ENCODE measurements at regions not wholly inside any gene's neighbourhood (a gene's known extent, or its start where the extent isn't known, plus 50 kb on each side); places are given as distances from the start of the nearest gene placed in this dataset.

DNA sequence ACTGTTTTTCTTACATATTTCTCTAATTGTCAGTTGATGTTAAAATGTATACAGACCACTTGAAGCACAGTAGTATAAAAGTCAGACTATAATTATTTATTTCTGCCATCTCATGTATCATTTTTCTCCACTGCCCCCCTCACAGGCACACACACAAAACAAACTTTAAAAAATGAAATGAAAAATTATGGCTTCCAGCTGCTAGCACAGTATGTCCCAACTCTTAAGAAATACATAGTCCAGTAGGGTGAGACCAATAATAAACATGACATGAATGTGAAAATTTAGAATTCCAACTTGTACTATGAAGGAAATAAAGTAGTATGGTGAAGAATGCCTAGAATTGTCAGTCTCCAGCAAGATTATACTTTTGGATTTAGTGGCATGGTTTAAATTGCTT, 1247.9 kb downstream of the JRKL start:
- TF ChIP-seq, protein P1, sequence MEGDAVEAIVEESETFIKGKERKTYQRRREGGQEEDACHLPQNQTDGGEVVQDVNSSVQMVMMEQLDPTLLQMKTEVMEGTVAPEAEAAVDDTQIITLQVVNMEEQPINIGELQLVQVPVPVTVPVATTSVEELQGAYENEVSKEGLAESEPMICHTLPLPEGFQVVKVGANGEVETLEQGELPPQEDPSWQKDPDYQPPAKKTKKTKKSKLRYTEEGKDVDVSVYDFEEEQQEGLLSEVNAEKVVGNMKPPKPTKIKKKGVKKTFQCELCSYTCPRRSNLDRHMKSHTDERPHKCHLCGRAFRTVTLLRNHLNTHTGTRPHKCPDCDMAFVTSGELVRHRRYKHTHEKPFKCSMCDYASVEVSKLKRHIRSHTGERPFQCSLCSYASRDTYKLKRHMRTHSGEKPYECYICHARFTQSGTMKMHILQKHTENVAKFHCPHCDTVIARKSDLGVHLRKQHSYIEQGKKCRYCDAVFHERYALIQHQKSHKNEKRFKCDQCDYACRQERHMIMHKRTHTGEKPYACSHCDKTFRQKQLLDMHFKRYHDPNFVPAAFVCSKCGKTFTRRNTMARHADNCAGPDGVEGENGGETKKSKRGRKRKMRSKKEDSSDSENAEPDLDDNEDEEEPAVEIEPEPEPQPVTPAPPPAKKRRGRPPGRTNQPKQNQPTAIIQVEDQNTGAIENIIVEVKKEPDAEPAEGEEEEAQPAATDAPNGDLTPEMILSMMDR (IDR thresholded peaks at IDR 0.05; ENCODE audit: low read depth, low read length): no peak
- no peak for DNase-seq (ENCODE audit: extremely low read depth, low read depth)

DNA sequence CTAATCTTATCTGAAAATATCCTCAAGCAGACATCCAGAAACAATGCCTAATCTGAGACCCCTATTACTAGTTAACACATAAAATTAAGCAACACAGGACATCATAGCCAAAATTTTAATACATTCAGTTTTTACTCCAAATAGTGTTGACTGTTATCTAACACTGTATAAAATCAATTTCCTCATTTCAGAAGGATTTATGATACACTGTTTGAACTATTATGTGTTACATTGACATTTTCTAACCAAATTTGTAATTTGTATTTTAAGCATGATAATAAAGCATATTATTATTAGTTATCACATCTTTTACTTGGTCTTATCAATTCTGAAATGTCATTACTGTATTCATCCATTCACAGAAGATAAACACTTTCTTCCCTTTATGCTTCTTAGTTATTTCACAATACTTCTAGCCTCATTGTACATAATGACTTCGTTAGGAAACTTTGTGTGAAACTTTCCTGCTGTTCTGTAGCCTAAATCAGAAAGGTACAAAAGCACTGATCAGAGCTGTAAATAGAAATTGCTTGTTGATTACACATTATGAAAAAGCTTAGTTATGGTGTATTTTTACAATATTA, 1248.9 kb downstream of the JRKL start:
- no peak for DNase-seq (ENCODE audit: extremely low read depth, low read depth)
- TF ChIP-seq, protein P1 (IDR thresholded peaks at IDR 0.05; ENCODE audit: low read depth, low read length): no peak

DNA sequence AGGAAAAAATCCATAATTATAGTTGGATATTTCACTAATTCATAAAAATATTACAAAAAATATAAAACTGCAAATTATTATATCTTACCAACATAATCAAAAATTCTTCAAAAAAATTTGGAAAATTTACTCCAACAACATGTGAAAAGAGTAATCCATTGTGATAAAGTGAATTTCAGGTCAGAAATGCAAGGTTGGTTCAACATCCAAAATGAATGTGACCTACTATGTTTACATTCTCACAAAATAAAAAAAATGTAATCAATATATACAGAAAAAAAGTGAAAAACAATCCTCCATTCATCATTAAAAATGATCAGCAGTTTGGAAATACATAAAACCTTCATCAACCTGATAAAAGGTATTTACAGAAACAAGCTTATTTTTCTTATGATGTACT, 1252.2 kb downstream of the JRKL start:
- TF ChIP-seq, protein P1 (IDR thresholded peaks at IDR 0.05; ENCODE audit: low read depth, low read length): no peak
- DNase-seq (ENCODE audit: extremely low read depth, low read depth): no peak

DNA sequence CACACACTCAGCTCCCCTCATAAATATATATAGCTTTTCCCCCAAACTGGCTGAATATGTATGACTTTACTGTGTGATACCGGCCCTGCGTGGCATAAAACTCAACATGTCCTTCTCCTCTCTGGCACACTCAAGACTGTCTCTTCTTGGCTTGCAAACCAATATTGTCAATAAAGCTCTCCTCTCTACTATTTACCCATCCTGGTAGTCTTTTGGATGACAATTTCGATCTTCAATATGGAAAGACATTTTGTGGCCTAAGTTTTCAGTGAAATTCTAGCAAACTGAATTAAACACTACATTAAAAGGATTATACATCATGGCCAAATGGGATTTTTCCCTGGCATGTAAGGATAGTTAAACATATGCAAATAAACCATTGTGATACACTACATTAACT, 1255.9 kb downstream of the JRKL start:
- DNase-seq (ENCODE audit: extremely low read depth, low read depth): no peak
- TF ChIP-seq, protein P1 (IDR thresholded peaks at IDR 0.05; ENCODE audit: low read depth, low read length): no peak

DNA sequence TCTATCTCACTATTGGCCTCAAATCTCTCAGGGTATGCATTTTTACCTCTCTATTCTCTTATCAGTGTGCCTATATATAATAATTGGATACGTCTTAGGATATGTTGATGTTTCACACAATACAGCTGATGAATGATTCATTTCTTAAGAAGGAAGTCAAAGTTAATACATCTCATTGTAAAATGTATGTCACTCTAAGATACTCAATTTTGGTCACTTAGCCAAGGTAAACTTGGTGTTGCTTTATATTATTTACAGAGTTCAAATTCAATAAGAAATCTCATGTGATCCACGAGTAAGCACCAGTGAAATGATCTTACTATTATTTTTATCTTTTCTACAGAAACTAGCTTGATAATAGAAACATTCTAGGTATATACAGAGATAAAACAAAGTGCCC, 1266.5 kb downstream of the JRKL start:
- no peak for DNase-seq (ENCODE audit: extremely low read depth, low read depth)
- TF ChIP-seq, protein P1 (IDR thresholded peaks at IDR 0.05; ENCODE audit: low read depth, low read length): no peak

DNA sequence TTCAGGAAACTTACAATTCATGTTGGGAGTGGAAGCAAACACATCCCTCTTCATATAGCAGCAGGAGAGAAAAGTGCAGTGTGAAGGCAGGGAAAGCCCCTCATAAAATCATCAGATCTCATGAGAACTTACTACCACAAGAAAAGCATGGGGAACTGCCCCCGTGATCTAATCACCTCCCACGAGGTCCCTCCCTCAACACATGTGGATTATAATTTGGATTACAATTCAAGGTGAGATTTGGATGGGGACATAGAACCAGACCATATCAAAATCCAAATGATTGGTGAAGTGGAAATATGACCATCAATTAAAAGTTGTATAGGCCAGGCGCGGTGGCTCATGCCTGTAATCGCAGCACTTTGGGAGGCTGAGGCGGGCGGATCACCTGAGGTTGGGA, 1268.0 kb downstream of the JRKL start:
- TF ChIP-seq, protein P1 (IDR thresholded peaks at IDR 0.05; ENCODE audit: low read depth, low read length): no peak
- DNase-seq (ENCODE audit: extremely low read depth, low read depth): no peak

DNA sequence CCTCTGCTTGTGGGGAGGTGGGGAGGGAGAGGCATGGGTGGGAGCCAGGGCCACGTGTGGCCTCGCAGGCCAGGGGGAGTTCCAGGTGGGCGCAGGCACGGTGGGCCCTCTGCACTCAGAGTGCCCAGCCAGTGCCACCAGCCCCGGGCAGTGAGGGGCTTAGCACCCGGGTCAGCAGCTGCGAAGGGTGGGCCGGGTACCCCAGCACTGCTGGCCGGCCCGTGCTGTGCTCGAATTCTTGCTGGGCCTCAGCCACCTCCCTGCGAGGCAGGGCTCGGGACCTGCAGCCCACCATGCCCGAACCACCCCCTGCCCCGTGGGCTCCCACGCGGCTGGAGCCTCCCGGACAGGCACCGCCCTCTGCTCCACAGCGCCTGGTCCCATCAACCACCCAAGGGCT, 1277.2 kb downstream of the JRKL start:
- no peak for DNase-seq (ENCODE audit: extremely low read depth, low read depth)
- TF ChIP-seq, protein P1 (IDR thresholded peaks at IDR 0.05; ENCODE audit: low read depth, low read length): no peak

All from AG09319 (cell line).